ENCODE measurements at regions not wholly inside any gene's neighbourhood (a gene's known extent, or its start where the extent isn't known, plus 50 kb on each side); places are given as distances from the start of the nearest gene placed in this dataset.

GRCh38 chr1:9477535-9477934, 61.7 kb upstream of the SLC25A33 start:
- no peak for TF ChIP-seq POLR2AphosphoS5 (IDR thresholded peaks at IDR 0.05; ENCODE audit: low read depth)
- no peak for TF ChIP-seq CTCF (conservative IDR thresholded peaks at IDR 0.05; ENCODE audit: low read depth in 2 of 2)
- no peak for TF ChIP-seq EZH2 (IDR thresholded peaks at IDR 0.05; ENCODE audit: low read depth, unreplicated experiment)
- TF ChIP-seq ETS1 (IDR thresholded peaks at IDR 0.05) = no peak
- TF ChIP-seq CREB1 (CRISPR knock-in tag; IDR thresholded peaks at IDR 0.05; ENCODE audit: low read depth) = no peak

Data from GM23338 (cell line).